ENCODE measurements at regions not wholly inside any gene's neighbourhood (a gene's known extent, or its start where the extent isn't known, plus 50 kb on each side); places are given as distances from the start of the nearest gene placed in this dataset.

DNA sequence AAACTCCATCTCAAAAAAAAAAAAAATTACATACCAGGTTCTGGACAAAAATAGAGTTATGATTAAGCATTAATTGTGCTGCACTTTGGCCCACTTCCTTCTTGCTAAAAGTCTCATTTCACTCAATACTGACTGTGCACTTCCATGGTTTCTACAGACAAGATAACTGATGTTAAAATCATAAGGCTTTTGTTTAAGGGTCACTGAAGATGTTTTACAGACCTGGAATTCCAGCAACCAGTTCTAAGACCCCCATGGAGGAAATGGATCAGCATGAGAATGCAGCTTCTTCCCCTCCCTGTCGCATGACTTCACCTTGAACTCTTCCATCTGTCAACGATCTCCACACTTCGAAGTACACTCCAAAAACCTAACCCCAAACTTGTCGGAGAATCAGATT is 1191.8 kb upstream of the AUTS2 start:
- no peak overlapping the region for H3K27ac ChIP-seq (ENCODE audit: low read depth, low read length, poor library complexity, severe bottlenecking)
- H3K9me3 ChIP-seq (ENCODE audit: low read depth, low read length, poor library complexity, severe bottlenecking) = no peaks in the 10 kb centered on the region
- no peaks in the 10 kb centered on the region for H3K27me3 ChIP-seq (replicated peaks; ENCODE audit: insufficient read depth, low read depth, low read length, poor library complexity)
- ChIA-PET CTCF (no interaction called here), POLR2A (ENCODE audit: low non-redundant PET) (no interaction called here)
- TF ChIP-seq CTCF (conservative IDR thresholded peaks at IDR 0.05; ENCODE audit: low read depth, low read length) (no peak), EZH2 (IDR thresholded peaks at IDR 0.05; ENCODE audit: borderline replicate concordance, low read depth, low read length, poor library complexity, severe bottlenecking) (no peak)
- no peaks in the 10 kb centered on the region for H3K4me1 ChIP-seq (ENCODE audit: insufficient read depth, low read length, poor library complexity, severe bottlenecking)
- H3K4me3 ChIP-seq (ENCODE audit: low read depth, low read length, poor library complexity, severe bottlenecking) = no peak overlapping the region
- DNase-seq (ENCODE audit: low spot score) = no peak
- H3K36me3 ChIP-seq (ENCODE audit: insufficient read depth, low read length, poor library complexity, severe bottlenecking) = no peaks in the 10 kb centered on the region
- intact Hi-C loops (cut with micrococcal nuclease; ENCODE audit: unreplicated experiment) = no loop called here
- BruUV-seq (replicated peaks) = no TSS peak

GRCh38 chr7:68407460-68407859 is 1190.8 kb upstream of the AUTS2 start:
- TF ChIP-seq CTCF (conservative IDR thresholded peaks at IDR 0.05; ENCODE audit: low read depth, low read length) (no peak), EZH2 (IDR thresholded peaks at IDR 0.05; ENCODE audit: borderline replicate concordance, low read depth, low read length, poor library complexity, severe bottlenecking) (no peak)
- ChIA-PET CTCF (no interaction called here), POLR2A (ENCODE audit: low non-redundant PET) (no interaction called here)
- no peaks in the 10 kb centered on the region for H3K36me3 ChIP-seq (ENCODE audit: insufficient read depth, low read length, poor library complexity, severe bottlenecking)
- intact Hi-C loops (cut with micrococcal nuclease; ENCODE audit: unreplicated experiment) = no loop called here
- no peaks in the 10 kb centered on the region for H3K27me3 ChIP-seq (replicated peaks; ENCODE audit: insufficient read depth, low read depth, low read length, poor library complexity)
- BruUV-seq (replicated peaks) = no TSS peak
- no peak overlapping the region for H3K4me3 ChIP-seq (ENCODE audit: low read depth, low read length, poor library complexity, severe bottlenecking)
- H3K9me3 ChIP-seq (ENCODE audit: low read depth, low read length, poor library complexity, severe bottlenecking) = no peaks in the 10 kb centered on the region
- H3K4me1 ChIP-seq (ENCODE audit: insufficient read depth, low read length, poor library complexity, severe bottlenecking) = no peaks in the 10 kb centered on the region
- no peak overlapping the region for H3K27ac ChIP-seq (ENCODE audit: low read depth, low read length, poor library complexity, severe bottlenecking)
- no peak for DNase-seq (ENCODE audit: low spot score)

DNA sequence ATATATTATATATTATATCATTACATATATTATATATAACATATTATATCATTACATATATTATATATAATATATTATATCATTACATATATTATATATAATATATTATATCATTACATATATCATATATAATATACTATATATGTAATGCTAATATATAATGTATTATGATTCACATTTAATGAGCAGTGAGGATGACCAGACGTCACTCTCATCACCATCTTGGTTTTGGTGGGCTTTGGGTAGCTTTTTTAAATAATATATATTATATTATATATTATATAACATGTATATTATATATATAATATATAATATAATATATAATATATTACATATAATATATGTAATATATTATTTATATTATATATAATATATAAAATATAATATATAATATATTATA is 1189.4 kb upstream of the AUTS2 start:
- Histone ChIP-seq H3K36me3 (ENCODE audit: insufficient read depth, low read length, poor library complexity, severe bottlenecking) (no peaks in the 10 kb centered on the region), H3K27ac (ENCODE audit: low read depth, low read length, poor library complexity, severe bottlenecking) (no peak overlapping the region), H3K9me3 (ENCODE audit: low read depth, low read length, poor library complexity, severe bottlenecking) (no peaks in the 10 kb centered on the region), H3K4me1 (ENCODE audit: insufficient read depth, low read length, poor library complexity, severe bottlenecking) (no peaks in the 10 kb centered on the region), H3K27me3 (replicated peaks; ENCODE audit: insufficient read depth, low read depth, low read length, poor library complexity) (no peaks in the 10 kb centered on the region), H3K4me3 (ENCODE audit: low read depth, low read length, poor library complexity, severe bottlenecking) (no peak overlapping the region)
- no TSS peak for BruUV-seq (replicated peaks)
- DNase-seq (ENCODE audit: low spot score) = no peak
- ChIA-PET CTCF (no interaction called here), POLR2A (ENCODE audit: low non-redundant PET) (no interaction called here)
- intact Hi-C loops (cut with micrococcal nuclease; ENCODE audit: unreplicated experiment) = no loop called here
- TF ChIP-seq CTCF (conservative IDR thresholded peaks at IDR 0.05; ENCODE audit: low read depth, low read length) (no peak), EZH2 (IDR thresholded peaks at IDR 0.05; ENCODE audit: borderline replicate concordance, low read depth, low read length, poor library complexity, severe bottlenecking) (no peak)

Measured in A673 (cell line).